ENCODE measurements at regions not wholly inside any gene's neighbourhood (a gene's known extent, or its start where the extent isn't known, plus 50 kb on each side); places are given as distances from the start of the nearest gene placed in this dataset.

- DNase-seq, result no peak
Measured at GRCh38 chr3:174791161-174791560, 68.0 kb upstream of the NAALADL2 start.

GRCh38 chr3:174792864-174793263 lies 66.3 kb upstream of the NAALADL2 start:
- no peak for DNase-seq

Measured in kidney glomerular epithelial cell (primary cell).